Choroid plexus epithelial cell (primary cell): ENCODE measurements at regions not wholly inside any gene's neighbourhood (a gene's known extent, or its start where the extent isn't known, plus 50 kb on each side); places are given as distances from the start of the nearest gene placed in this dataset.
A peak's percentile ranks its signal among the peaks of the same experiment; 100 is the strongest.

Experiments used
- DNase-seq: peaks from one replicate; pipeline ENCODE4 v3.0.0-alpha.2; 2010; ENCODE audit warnings: low read depth
- H3K4me3 ChIP-seq: 2 replicates; pipeline ENCODE4 v1.5.1; 2011; ENCODE audit warnings: low read depth, mild to moderate bottlenecking, control low read depth, low read length, moderate library complexity
- TF ChIP-seq, protein P1 (sequence below): conservative IDR thresholded peaks from 2 replicates; pipeline ENCODE4 v1.5.1; 2011; ENCODE audit warnings: low read depth, mild to moderate bottlenecking, control low read depth, inconsistent platforms, low read length, moderate library complexity

DNA sequence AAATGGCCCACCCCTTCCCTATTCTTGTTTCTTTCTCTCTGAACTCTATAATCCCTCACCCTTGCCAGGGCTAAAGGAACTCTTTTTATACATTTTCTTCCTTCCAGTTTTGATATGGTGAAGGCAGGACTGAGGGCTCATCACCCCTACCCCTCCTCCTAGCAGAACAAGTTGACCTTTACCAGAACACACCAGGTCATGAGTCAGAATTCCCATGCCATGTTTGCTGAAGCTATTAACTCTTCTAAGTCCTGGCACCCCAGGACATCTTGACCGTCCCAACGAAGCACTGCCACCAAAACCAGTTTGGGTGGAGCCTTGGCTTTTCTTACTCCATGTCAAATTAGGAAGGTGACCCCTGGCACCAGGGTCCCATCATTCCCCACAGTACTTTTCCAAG lies 57.5 kb upstream of the DYNLT3 start:
- TF ChIP-seq, protein P1, sequence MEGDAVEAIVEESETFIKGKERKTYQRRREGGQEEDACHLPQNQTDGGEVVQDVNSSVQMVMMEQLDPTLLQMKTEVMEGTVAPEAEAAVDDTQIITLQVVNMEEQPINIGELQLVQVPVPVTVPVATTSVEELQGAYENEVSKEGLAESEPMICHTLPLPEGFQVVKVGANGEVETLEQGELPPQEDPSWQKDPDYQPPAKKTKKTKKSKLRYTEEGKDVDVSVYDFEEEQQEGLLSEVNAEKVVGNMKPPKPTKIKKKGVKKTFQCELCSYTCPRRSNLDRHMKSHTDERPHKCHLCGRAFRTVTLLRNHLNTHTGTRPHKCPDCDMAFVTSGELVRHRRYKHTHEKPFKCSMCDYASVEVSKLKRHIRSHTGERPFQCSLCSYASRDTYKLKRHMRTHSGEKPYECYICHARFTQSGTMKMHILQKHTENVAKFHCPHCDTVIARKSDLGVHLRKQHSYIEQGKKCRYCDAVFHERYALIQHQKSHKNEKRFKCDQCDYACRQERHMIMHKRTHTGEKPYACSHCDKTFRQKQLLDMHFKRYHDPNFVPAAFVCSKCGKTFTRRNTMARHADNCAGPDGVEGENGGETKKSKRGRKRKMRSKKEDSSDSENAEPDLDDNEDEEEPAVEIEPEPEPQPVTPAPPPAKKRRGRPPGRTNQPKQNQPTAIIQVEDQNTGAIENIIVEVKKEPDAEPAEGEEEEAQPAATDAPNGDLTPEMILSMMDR = no peak
- DNase-seq = no peak
- H3K4me3 ChIP-seq = no peak overlapping the region

DNA sequence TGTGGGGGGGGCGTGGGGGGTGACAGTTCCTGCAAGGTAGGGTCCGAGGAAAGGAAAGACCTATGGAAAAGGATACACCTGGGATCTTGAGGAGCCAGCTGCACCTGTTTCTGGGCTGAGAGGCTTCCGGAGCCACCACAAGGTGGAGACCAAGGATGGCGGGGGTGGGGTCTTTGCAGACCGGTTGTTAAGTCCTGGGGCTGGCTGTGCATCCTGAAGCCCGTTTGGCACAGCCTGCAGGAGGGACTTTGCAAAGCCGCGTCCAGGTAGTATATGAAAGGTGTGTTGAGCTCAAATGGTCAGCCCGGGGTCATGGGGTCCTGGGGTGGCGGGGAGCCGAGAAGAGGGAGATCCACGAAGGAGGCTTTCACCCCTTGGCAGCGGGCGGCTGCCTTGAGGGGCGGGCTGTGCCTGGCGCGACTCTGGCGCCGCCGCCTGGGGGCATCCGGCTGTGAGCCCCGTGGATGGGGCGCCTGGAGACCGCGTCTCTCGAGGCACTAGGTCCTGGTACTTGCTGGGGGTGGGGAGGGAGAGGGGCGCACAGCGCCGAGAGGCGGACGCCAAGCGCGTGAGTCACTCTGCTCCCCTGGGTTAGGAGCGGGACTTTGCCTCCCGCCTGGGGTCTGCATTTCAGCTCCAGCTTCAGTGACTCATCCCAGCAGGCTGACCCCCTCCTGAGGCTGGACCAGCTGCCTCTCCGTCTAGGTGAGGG lies 58.2 kb upstream of the DYNLT3 start:
- peak; percentile 63 for DNase-seq
- TF ChIP-seq, protein P1 = peak; percentile 26
- peak overlapping the region; percentile 51 for H3K4me3 ChIP-seq

DNA sequence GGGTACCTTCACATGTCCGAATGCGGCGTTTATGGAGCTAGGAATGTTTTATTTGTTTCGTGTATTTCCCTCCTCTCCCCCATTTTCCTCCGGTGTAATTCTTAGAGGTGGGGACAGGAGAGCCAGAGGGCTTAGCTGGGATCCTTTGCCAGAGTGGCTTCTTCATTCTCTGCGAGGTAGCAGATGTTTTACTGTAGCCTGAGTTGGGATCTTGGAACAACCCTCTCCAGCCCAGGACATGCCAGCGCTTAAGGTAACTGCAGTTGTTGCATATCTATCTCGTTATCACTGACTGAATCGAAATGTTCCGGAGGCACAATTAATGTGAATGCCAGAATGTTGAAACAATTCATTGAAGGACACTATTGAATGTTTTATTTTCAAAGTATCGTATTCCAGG lies 59.0 kb upstream of the DYNLT3 start:
- TF ChIP-seq, protein P1 = no peak
- DNase-seq = no peak
- H3K4me3 ChIP-seq = peak overlapping the region; percentile 51

DNA sequence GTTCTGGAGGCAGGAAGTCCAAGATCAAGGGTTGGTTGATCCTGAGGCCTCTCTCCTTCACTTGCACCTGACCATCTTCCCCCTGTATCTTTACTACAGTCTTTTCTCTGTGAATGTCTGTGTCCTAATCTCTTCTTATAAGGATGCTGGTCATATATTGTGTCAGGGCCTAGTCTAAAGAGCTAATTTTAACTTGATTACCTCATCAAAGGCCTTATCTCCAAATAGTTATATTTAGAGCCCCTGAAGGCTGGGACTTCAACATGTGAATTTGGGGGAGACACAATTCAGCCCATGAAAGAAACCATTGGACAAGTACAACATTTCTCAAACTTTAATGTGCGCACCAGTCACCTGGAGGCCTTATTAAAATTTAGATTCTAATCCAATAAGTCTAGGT lies 62.8 kb upstream of the DYNLT3 start:
- no peak for DNase-seq
- H3K4me3 ChIP-seq = no peak overlapping the region
- TF ChIP-seq, protein P1 = no peak

DNA sequence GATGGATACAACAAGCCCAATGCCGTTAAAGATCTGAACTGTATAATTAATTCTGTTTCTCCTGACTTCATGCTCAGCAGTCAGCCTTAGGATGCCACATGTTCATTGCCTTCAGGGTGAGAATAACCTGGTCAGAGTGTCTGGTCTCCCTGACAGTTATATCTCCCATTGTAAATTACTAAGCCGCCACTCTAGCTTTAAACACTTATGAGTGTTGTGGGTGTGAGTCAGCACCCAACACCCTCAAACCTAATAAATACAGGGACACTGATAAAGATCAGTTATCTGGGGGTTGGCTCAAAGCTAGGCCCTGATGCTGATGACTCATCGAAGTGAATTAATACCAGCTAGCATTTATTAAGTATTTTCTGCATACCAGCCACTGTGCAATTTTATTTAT lies 64.9 kb upstream of the DYNLT3 start:
- peak; percentile 30 for DNase-seq
- TF ChIP-seq, protein P1 = no peak
- H3K4me3 ChIP-seq = no peak overlapping the region

DNA sequence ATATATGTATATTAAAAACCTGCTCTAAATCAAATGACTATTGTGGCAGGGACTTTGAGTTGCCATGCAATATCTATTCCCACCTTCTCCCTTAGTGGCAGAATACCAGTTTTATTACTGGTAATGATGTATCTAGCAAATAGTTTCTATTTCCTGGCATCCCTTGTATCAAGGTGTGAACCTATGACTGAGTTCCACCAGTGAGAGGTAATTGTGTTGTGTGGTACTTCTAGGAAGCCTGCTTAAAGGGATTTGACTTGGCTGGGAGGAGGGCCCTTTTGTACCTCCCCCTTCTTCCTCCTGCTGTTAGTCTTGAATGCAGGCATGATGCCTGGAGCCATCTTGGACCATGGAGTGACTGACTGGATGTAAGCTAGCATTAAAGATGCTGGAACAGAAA lies 65.4 kb upstream of the DYNLT3 start:
- TF ChIP-seq, protein P1 = no peak
- H3K4me3 ChIP-seq = no peak overlapping the region
- no peak for DNase-seq

DNA sequence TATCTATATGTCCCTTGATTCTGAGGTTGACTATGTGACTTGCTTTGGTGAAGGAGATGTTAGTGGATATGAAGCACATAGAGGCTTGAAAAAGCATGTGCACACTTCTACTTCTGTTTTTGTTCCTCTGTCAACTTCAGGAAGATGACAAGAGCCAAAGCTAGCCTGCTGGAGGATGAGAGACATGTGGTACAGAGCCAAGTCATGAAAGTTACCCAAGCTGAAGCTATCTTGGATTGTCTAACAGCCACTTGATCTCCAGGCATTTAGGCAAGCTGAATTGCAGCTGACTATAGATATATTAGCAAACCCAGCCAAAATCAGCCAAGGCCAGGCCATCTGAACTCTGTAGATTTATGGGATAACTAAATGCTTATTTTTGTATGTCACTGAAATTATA lies 70.8 kb upstream of the DYNLT3 start:
- TF ChIP-seq, protein P1 = no peak
- DNase-seq = no peak
- no peak overlapping the region for H3K4me3 ChIP-seq
